ENCODE measurements at regions not wholly inside any gene's neighbourhood (a gene's known extent, or its start where the extent isn't known, plus 50 kb on each side); places are given as distances from the start of the nearest gene placed in this dataset.

DNA sequence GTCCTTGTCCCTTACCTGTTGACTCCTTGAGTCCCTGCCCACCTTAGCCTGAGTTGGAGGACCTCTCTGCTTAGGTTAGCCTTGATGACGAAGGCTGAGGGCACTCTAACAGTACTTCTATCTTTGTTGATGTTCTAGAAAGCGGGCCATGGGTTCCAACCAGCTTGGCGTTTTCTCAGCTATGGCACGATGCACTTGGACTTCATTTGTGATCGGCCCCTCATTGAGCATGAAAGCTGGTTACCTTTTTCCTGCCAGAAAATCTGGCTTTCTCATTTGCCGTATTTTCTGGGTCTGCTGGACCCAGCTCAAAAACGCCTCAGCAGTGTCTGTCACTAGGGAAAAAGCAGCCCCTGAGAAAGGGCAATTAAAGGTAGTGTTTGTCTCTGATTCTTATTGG, 290.8 kb downstream of the EMP1 start:
- TF ChIP-seq, protein P1, sequence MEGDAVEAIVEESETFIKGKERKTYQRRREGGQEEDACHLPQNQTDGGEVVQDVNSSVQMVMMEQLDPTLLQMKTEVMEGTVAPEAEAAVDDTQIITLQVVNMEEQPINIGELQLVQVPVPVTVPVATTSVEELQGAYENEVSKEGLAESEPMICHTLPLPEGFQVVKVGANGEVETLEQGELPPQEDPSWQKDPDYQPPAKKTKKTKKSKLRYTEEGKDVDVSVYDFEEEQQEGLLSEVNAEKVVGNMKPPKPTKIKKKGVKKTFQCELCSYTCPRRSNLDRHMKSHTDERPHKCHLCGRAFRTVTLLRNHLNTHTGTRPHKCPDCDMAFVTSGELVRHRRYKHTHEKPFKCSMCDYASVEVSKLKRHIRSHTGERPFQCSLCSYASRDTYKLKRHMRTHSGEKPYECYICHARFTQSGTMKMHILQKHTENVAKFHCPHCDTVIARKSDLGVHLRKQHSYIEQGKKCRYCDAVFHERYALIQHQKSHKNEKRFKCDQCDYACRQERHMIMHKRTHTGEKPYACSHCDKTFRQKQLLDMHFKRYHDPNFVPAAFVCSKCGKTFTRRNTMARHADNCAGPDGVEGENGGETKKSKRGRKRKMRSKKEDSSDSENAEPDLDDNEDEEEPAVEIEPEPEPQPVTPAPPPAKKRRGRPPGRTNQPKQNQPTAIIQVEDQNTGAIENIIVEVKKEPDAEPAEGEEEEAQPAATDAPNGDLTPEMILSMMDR (conservative IDR thresholded peaks at IDR 0.05; ENCODE audit: low read depth, low read length) = no peak
- TF ChIP-seq EZH2phosphoT487 (IDR thresholded peaks at IDR 0.05; ENCODE audit: borderline replicate concordance, low read length) (no peak), EZH2 (IDR thresholded peaks at IDR 0.05; ENCODE audit: low read length, unreplicated experiment) (no peak)
